Activated naive CD8-positive, alpha-beta T cell treated with anti-CD3 and anti-CD28 coated beads, Interleukin-2, amount 50 U/mL, for 24 hours (primary cell): ENCODE measurements at regions not wholly inside any gene's neighbourhood (a gene's known extent, or its start where the extent isn't known, plus 50 kb on each side); places are given as distances from the start of the nearest gene placed in this dataset.
"Not testable (repeated sequence)": the region's sequence is repeated elsewhere in the genome, so short reads cannot be mapped to it uniquely, and the experiment has no call there.

Source experiments
- ATAC-seq: fragments of 150-1000 bp; cut with Tn5 transposase; one replicate; pipeline ENCODE4 v1.10.0; 2021
- DNase-seq: peaks from one replicate; pipeline ENCODE4 v3.0.0; 2021
- H3K27ac Mint-ChIP-seq: one replicate; pipeline ENCODE4 v1.8.0; 2021; ENCODE audit warnings: mild to moderate bottlenecking, mixed read lengths
- H3K27me3 Mint-ChIP-seq: one replicate; pipeline ENCODE4 v1.8.0; 2021; ENCODE audit warnings: mixed read lengths
- H3K36me3 Mint-ChIP-seq: one replicate; pipeline ENCODE4 v1.8.0; 2021; ENCODE audit warnings: low read depth, mixed read lengths
- H3K4me1 Mint-ChIP-seq: one replicate; pipeline ENCODE4 v1.8.0; 2021; ENCODE audit warnings: mixed read lengths
- H3K4me3 Mint-ChIP-seq: one replicate; pipeline ENCODE4 v1.8.0; 2021; ENCODE audit warnings: mild to moderate bottlenecking, moderate library complexity, mixed read lengths
- H3K9me3 Mint-ChIP-seq: one replicate; pipeline ENCODE4 v1.8.0; 2021; ENCODE audit warnings: mixed read lengths

- no peaks in the 10 kb centered on the region for H3K36me3 Mint-ChIP-seq
- DNase-seq (no peak), ATAC-seq (no peak)
- no peaks in the 10 kb centered on the region for H3K9me3 Mint-ChIP-seq
- H3K4me1 Mint-ChIP-seq = no peaks in the 10 kb centered on the region
- H3K27ac Mint-ChIP-seq = no peak overlapping the region
- H3K27me3 Mint-ChIP-seq = peaks cover 5% of the 10 kb centered on the region
- no peak overlapping the region for H3K4me3 Mint-ChIP-seq
Observed at GRCh38 chr14:56064513-56064912, 53.7 kb upstream of the PELI2 start.

DNA sequence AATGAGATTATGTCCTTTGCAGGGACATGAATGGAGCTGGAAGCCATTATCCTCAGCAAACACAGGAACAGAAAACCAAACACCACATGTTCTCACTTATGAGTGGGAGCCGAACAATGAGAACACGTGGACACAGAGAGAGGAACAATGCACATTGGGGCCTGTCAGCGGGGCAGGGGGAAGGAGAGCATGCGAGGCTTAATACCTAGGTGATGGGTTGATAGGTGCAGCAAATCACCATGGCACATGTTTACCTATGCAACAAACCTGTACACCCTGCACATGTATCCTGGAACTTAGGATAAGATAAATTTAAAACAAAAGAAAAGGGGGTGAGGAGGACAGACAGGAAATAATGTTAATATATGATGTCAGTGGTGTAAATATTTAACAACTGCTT lies 53.0 kb upstream of the PELI2 start:
- not testable (repeated sequence) for H3K9me3 Mint-ChIP-seq, H3K27me3 Mint-ChIP-seq, H3K4me3 Mint-ChIP-seq, DNase-seq, H3K36me3 Mint-ChIP-seq, H3K27ac Mint-ChIP-seq, ATAC-seq, H3K4me1 Mint-ChIP-seq

DNA sequence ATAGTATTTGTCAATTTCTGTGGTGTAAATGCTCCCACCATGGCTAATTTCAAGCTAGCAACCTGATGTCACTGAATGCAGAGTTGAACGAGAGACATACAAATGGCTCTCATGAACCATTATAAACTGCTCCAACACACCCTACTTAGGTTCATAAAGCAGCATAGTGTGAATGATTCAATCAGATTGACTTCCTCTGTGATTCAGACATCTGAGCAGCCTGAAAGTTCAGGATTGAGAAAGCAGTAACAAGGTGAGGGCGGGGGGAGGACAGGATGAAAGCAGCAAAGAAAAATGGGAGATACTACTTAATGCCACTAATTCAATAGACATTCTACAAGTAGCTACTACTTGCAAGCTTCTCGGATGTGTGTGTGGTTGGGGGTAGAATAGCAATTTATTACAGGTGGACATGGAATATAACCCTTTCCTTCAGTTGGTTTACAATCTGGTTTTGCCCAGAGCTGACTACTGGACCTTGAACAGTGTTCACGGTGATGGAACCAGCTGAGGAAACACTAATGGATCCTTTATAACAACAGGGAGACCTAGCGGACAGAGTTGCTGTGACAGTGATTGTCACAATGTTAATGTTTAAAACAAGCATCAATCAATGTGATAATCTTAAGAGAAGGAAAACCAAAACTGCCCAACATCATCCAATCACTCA lies 52.5 kb upstream of the PELI2 start:
- no peak overlapping the region for H3K4me3 Mint-ChIP-seq
- H3K36me3 Mint-ChIP-seq = no peaks in the 10 kb centered on the region
- ATAC-seq = no peak
- no peak for DNase-seq
- no peaks in the 10 kb centered on the region for H3K9me3 Mint-ChIP-seq
- H3K27ac Mint-ChIP-seq = no peak overlapping the region
- H3K4me1 Mint-ChIP-seq = no peaks in the 10 kb centered on the region
- peaks cover 4% of the 10 kb centered on the region for H3K27me3 Mint-ChIP-seq
